T-cell (primary cell): ENCODE measurements at regions not wholly inside any gene's neighbourhood (a gene's known extent, or its start where the extent isn't known, plus 50 kb on each side); places are given as distances from the start of the nearest gene placed in this dataset.

Experiments used
- ATAC-seq, 4 experiments: fragments of 200-7000 bp in 3 of 4; fragments of 150-1000 bp in 1 of 4; cut with Tn5 transposase; replicated peaks in 1 of 4; 1 replicate in 3 of 4; 2 replicates in 1 of 4; pipeline ENCODE4 v1.10.0; 2021; ENCODE audit warnings: moderate library complexity in 3 of 4, mild to moderate bottlenecking in 2 of 4, moderate number of reproducible peaks in 1 of 4
- CTCF ChIA-PET, 2 donors: fragments of 300-600 bp; sonication (Branson Sonifier 250); formaldehyde crosslinking; loops; one replicate each; lab custom pipeline; 2022; ENCODE audit warnings: antibody characterized with exemption in 2 of 2; lab: Charles Lee
- POLR2A ChIA-PET, 2 donors: fragments of 300-600 bp; sonication (Branson Sonifier 250); formaldehyde crosslinking; loops; one replicate each; lab custom pipeline; 2022; ENCODE audit warnings: antibody characterized with exemption in 2 of 2; lab: Charles Lee
- DNase-seq, 35 experiments: peaks; one replicate each; pipeline versions ENCODE4 v3.0.0 to v3.0.0-alpha.2; 2013 to 2023
- H3K27ac ChIP-seq: one replicate; pipeline ENCODE4 v1.5.1; 2013; ENCODE audit warnings: low read length
- H3K27me3 ChIP-seq, 2 experiments: replicated peaks in 1 of 2; 1 replicate in 1 of 2; 2 replicates in 1 of 2; pipeline versions ENCODE4 v1.6.1 to v1.7.0; 2013; ENCODE audit warnings: low read length in 1 of 2, mixed read lengths in 1 of 2; ENCODE audit not compliant: control insufficient read depth in 2 of 2, insufficient read depth in 2 of 2; ENCODE audit errors: extremely low read depth in 1 of 2
- H3K36me3 ChIP-seq, 2 donors: 1 replicate in 1 of 2; 2 replicates in 1 of 2; pipeline versions ENCODE4 v1.6.1 to v1.7.0; 2013; ENCODE audit warnings: low read length in 1 of 2; ENCODE audit not compliant: control insufficient read depth in 2 of 2, insufficient read depth in 1 of 2; ENCODE audit errors: extremely low read depth in 1 of 2
- H3K4me1 ChIP-seq, 2 experiments: 1 replicate in 1 of 2; 2 replicates in 1 of 2; pipeline versions ENCODE4 v1.6.1 to v1.7.0; 2013; ENCODE audit warnings: low read length in 2 of 2, mixed read lengths in 1 of 2; ENCODE audit not compliant: insufficient read depth in 2 of 2, control insufficient read depth in 1 of 2; ENCODE audit errors: extremely low read depth in 1 of 2
- H3K4me3 ChIP-seq, 2 donors: 1 replicate in 1 of 2; 2 replicates in 1 of 2; pipeline versions ENCODE4 v1.5.1 to v1.7.0; 2013; ENCODE audit warnings: mild to moderate bottlenecking in 2 of 2, low read length in 1 of 2, moderate library complexity in 1 of 2; ENCODE audit not compliant: control insufficient read depth in 1 of 2; ENCODE audit errors: extremely low read depth in 1 of 2
- H3K9me3 ChIP-seq: 2 replicates; pipeline ENCODE4 v1.7.0; 2013
- H3K27ac Mint-ChIP-seq, 2 donors: one replicate each; pipeline ENCODE4 v1.8.0; 2020 to 2021; ENCODE audit warnings: mild to moderate bottlenecking in 2 of 2, mixed read lengths in 2 of 2
- H3K27me3 Mint-ChIP-seq, 2 donors: one replicate each; pipeline ENCODE4 v1.8.0; 2021 to 2022; ENCODE audit warnings: mixed read lengths in 2 of 2
- H3K36me3 Mint-ChIP-seq: one replicate; pipeline ENCODE4 v1.8.0; 2021; ENCODE audit warnings: mixed read lengths
- H3K4me1 Mint-ChIP-seq, 3 donors: one replicate each; pipeline ENCODE4 v1.8.0; 2020 to 2022; ENCODE audit warnings: mixed read lengths in 3 of 3, mild to moderate bottlenecking in 1 of 3
- H3K4me3 Mint-ChIP-seq, 3 donors: one replicate each; pipeline ENCODE4 v1.8.0; 2020 to 2022; ENCODE audit warnings: mild to moderate bottlenecking in 3 of 3, mixed read lengths in 3 of 3, moderate library complexity in 3 of 3
- H3K9me3 Mint-ChIP-seq, 3 donors: one replicate each; pipeline ENCODE4 v1.8.0; 2020 to 2022; ENCODE audit warnings: mixed read lengths in 3 of 3
- WGBS: methylation state at CpG from one replicate; pipeline ENCODE4 v1.1.5; 2013; ENCODE audit warnings: missing lambda C conversion rate; ENCODE audit not compliant: insufficient coverage; 5-methylcytosine and 5-hydroxymethylcytosine counted together

- ChIA-PET CTCF (interaction anchor here in 1 of 2 donors (0.6 kb wide), 1 partner anchor 942 kb away, joined by 5 read pairs; no protein-coding TSS in a partner anchor), POLR2A (no interaction called here)
- Histone ChIP-seq H3K4me1 (no peaks in the 10 kb centered on the region), H3K36me3 (no peaks in the 10 kb centered on the region), H3K27ac (no peak overlapping the region), H3K4me3 (no peak overlapping the region), H3K9me3 (no peaks in the 10 kb centered on the region), H3K27me3 (no peaks in the 10 kb centered on the region)
- Mint-ChIP-seq H3K27me3 (no peaks in the 10 kb centered on the region), H3K4me1 (no peaks in the 10 kb centered on the region), H3K9me3 (peaks cover 3 to 17% (median 5%) of the 10 kb centered on the region in 3 donors), H3K27ac (no peak overlapping the region), H3K36me3 (no peaks in the 10 kb centered on the region), H3K4me3 (no peak overlapping the region)
- no CpG with 5 or more reads among the region's 2 CpGs for WGBS
- no peak for ATAC-seq
- DNase-seq, result no peak
These were observed 109.6 kb upstream of the BMP2 start for GRCh38 chr20:6657904-6658303.

- POLR2A ChIA-PET, result no interaction called here
- H3K4me1 Mint-ChIP-seq, result no peaks in the 10 kb centered on the region
These were observed 110.4 kb upstream of the BMP2 start for GRCh38 chr20:6657111-6657510.

GRCh38 chr20:6654513-6655252 is 112.8 kb upstream of the BMP2 start:
- no peak for DNase-seq
- Mint-ChIP-seq H3K36me3 (no peaks in the 10 kb centered on the region), H3K9me3 (peaks cover 4 to 18% (median 6%) of the 10 kb centered on the region in 3 donors), H3K4me1 (no peaks in the 10 kb centered on the region), H3K27ac (no peak overlapping the region), H3K4me3 (no peak overlapping the region), H3K27me3 (no peaks in the 10 kb centered on the region)
- no peaks in the 10 kb centered on the region for H3K9me3 ChIP-seq
- ChIA-PET CTCF (interaction anchor here in 1 of 2 donors (0.6 kb wide), 1 partner anchor 845 kb away, joined by 3 read pairs; no protein-coding TSS in a partner anchor), POLR2A (no interaction called here)
- H3K4me1 ChIP-seq, result no peaks in the 10 kb centered on the region
- H3K27ac ChIP-seq, result no peak overlapping the region
- 75% methylated on average over 6 of the region's 10 CpGs for WGBS
- H3K4me3 ChIP-seq, result no peak overlapping the region
- H3K27me3 ChIP-seq, result no peaks in the 10 kb centered on the region
- no peak for ATAC-seq
- no peaks in the 10 kb centered on the region for H3K36me3 ChIP-seq

More at GRCh38 chr20:6657111-6657510, 110.4 kb upstream of the BMP2 start:
- Histone ChIP-seq H3K36me3 (no peaks in the 10 kb centered on the region), H3K4me1 (no peaks in the 10 kb centered on the region), H3K4me3 (no peak overlapping the region), H3K9me3 (no peaks in the 10 kb centered on the region), H3K27ac (no peak overlapping the region), H3K27me3 (no peaks in the 10 kb centered on the region)
- Mint-ChIP-seq H3K36me3 (no peaks in the 10 kb centered on the region), H3K27me3 (no peaks in the 10 kb centered on the region), H3K9me3 (peaks cover 3 to 23% (median 5%) of the 10 kb centered on the region in 3 donors), H3K27ac (no peak overlapping the region), H3K4me3 (no peak overlapping the region)
- ATAC-seq (no peak), DNase-seq (no peak)
- CTCF ChIA-PET, result no interaction called here
- 79% methylated on average over 4 of the region's 5 CpGs for WGBS

GRCh38 chr20:6651561-6651960 is 115.9 kb upstream of the BMP2 start:
- no peak overlapping the region for H3K27ac Mint-ChIP-seq
- DNase-seq, result no peak
- no peaks in the 10 kb centered on the region for H3K4me1 Mint-ChIP-seq
- no peak overlapping the region for H3K4me3 ChIP-seq
- peaks cover 0 to 2% of the 10 kb centered on the region in 2 experiments for H3K27me3 ChIP-seq
- no CpG with 5 or more reads among the region's 3 CpGs for WGBS
- H3K9me3 ChIP-seq, result no peaks in the 10 kb centered on the region
- H3K36me3 Mint-ChIP-seq, result no peaks in the 10 kb centered on the region
- no peaks in the 10 kb centered on the region for H3K27me3 Mint-ChIP-seq
- no peaks in the 10 kb centered on the region for H3K4me1 ChIP-seq
- no peaks in the 10 kb centered on the region for H3K36me3 ChIP-seq
- CTCF ChIA-PET, result no interaction called here
- POLR2A ChIA-PET, result no interaction called here
- H3K4me3 Mint-ChIP-seq, result no peak overlapping the region
- no peak for ATAC-seq
- H3K9me3 Mint-ChIP-seq, result peaks cover 7 to 15% (median 11%) of the 10 kb centered on the region in 3 donors
- no peak overlapping the region for H3K27ac ChIP-seq

- Mint-ChIP-seq H3K4me1 (no peaks in the 10 kb centered on the region), H3K9me3 (peaks cover 7 to 15% (median 11%) of the 10 kb centered on the region in 3 donors), H3K27ac (no peak overlapping the region), H3K36me3 (no peaks in the 10 kb centered on the region), H3K27me3 (no peaks in the 10 kb centered on the region), H3K4me3 (no peak overlapping the region)
- no peaks in the 10 kb centered on the region for H3K9me3 ChIP-seq
- no peaks in the 10 kb centered on the region for H3K36me3 ChIP-seq
- H3K4me3 ChIP-seq, result no peak overlapping the region
- H3K27me3 ChIP-seq, result peaks cover 0 to 2% of the 10 kb centered on the region in 2 experiments
- ATAC-seq (no peak), DNase-seq (no peak)
- no peak overlapping the region for H3K27ac ChIP-seq
- POLR2A ChIA-PET, result no interaction called here
- CTCF ChIA-PET, result no interaction called here
- no peaks in the 10 kb centered on the region for H3K4me1 ChIP-seq
- 73% methylated on average over 2 of the region's 5 CpGs for WGBS
These were observed 116.5 kb upstream of the BMP2 start for GRCh38 chr20:6651016-6651415.

GRCh38 chr20:6646021-6646636 is 121.4 kb upstream of the BMP2 start:
- ATAC-seq (no peak), DNase-seq (no peak)
- Mint-ChIP-seq H3K36me3 (no peaks in the 10 kb centered on the region), H3K9me3 (peaks cover 6 to 11% (median 8%) of the 10 kb centered on the region in 3 donors), H3K27me3 (no peaks in the 10 kb centered on the region), H3K4me1 (no peaks in the 10 kb centered on the region), H3K4me3 (no peak overlapping the region), H3K27ac (no peak overlapping the region)
- ChIA-PET POLR2A (no interaction called here), CTCF (no interaction called here)
- WGBS, result no CpG with 5 or more reads among the region's 3 CpGs
- Histone ChIP-seq H3K9me3 (no peaks in the 10 kb centered on the region), H3K4me3 (no peak overlapping the region), H3K27ac (no peak overlapping the region), H3K4me1 (no peaks in the 10 kb centered on the region), H3K36me3 (no peaks in the 10 kb centered on the region), H3K27me3 (peaks cover 0 to 2% of the 10 kb centered on the region in 2 experiments)
